ENCODE measurements at regions not wholly inside any gene's neighbourhood (a gene's known extent, or its start where the extent isn't known, plus 50 kb on each side); places are given as distances from the start of the nearest gene placed in this dataset.
A peak's percentile ranks its signal among the peaks of the same experiment; 100 is the strongest.

DNA sequence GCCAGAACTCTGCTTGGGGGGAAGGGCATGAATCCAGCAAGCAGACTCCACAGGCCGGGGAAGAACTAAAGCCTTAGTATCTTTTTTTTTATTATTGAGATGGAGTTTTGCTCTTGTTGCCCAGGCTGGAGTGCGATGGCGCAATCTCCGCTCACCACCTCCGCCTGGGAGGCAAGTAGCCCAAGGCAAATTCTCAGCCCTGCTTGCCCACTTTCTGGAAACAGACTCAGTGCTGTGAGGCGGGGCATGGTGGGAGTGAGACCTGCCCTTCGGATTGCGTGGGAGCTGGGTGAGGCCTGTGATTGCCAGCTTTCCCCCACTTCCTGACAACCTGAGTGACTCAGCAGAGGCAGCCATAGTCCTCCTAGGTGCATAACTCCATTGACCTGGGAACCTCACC, 348.8 kb downstream of the GASK1B start:
- H3K27ac Mint-ChIP-seq = no peak overlapping the region
- no peaks in the 10 kb centered on the region for H3K4me1 ChIP-seq (ENCODE audit: insufficient read depth, low read length)
- DNase-seq = no peak
- H3K27me3 ChIP-seq (ENCODE audit: insufficient read depth, low read length) = no peaks in the 10 kb centered on the region
- no peaks in the 10 kb centered on the region for H3K4me1 Mint-ChIP-seq
- H3K27me3 Mint-ChIP-seq = no peaks in the 10 kb centered on the region
- POLR2A ChIA-PET (ENCODE audit: partially characterized antibody) = no interaction called here
- H3K9me3 Mint-ChIP-seq = peaks cover 3 to 24% (median 8%) of the 10 kb centered on the region in 8 donors
- no peaks in the 10 kb centered on the region for H3K36me3 Mint-ChIP-seq
- H3K9me3 ChIP-seq (ENCODE audit: control insufficient read depth in 1 of 2, low read length in 2 of 2) = no peaks in the 10 kb centered on the region
- CTCF ChIA-PET (ENCODE audit: partially characterized antibody) = no interaction called here
- no peaks in the 10 kb centered on the region for H3K36me3 ChIP-seq (ENCODE audit: insufficient read depth, low read length)
- H3K4me3 ChIP-seq (ENCODE audit: low read length in 2 of 2) = no peak overlapping the region
- intact Hi-C loops (cut with micrococcal nuclease) = no loop called here
- H3K27ac ChIP-seq (ENCODE audit: low read depth, low read length) = no peak overlapping the region
- no peak overlapping the region for H3K4me3 Mint-ChIP-seq

DNA sequence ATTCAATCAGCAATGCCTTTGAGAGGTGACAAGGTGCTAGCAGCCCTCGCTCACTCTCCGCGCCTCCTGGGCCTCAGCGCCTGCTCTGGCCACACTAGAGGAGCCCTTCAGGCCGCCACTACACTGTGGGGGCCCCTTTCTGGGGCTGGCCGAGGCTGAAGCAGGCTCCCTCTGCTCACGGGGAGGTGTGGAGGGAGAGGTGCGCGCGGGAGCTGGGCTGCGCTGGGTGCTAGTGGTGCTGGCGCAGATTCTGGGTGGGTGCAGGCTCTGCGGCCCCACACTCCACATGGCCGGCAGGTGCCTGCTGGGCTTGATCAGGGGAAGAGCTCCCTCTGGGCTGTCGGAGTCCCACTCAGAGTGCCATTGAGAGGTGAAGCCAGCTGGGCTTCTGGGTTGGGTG, 351.0 kb downstream of the GASK1B start:
- Histone ChIP-seq H3K27me3 (ENCODE audit: insufficient read depth, low read length) (no peaks in the 10 kb centered on the region), H3K9me3 (ENCODE audit: control insufficient read depth in 1 of 2, low read length in 2 of 2) (no peaks in the 10 kb centered on the region), H3K36me3 (ENCODE audit: insufficient read depth, low read length) (no peaks in the 10 kb centered on the region), H3K27ac (ENCODE audit: low read depth, low read length) (no peak overlapping the region), H3K4me1 (ENCODE audit: insufficient read depth, low read length) (no peaks in the 10 kb centered on the region), H3K4me3 (ENCODE audit: low read length in 2 of 2) (no peak overlapping the region)
- DNase-seq = peak in 1 of 5 donors; percentile 5
- ChIA-PET CTCF (ENCODE audit: partially characterized antibody) (no interaction called here), POLR2A (ENCODE audit: partially characterized antibody) (no interaction called here)
- no peaks in the 10 kb centered on the region for H3K4me1 Mint-ChIP-seq
- peaks cover 0 to 24% (median 6%) of the 10 kb centered on the region in 8 donors for H3K9me3 Mint-ChIP-seq
- H3K4me3 Mint-ChIP-seq = no peak overlapping the region
- H3K27me3 Mint-ChIP-seq = no peaks in the 10 kb centered on the region
- no peaks in the 10 kb centered on the region for H3K36me3 Mint-ChIP-seq
- H3K27ac Mint-ChIP-seq = no peak overlapping the region
- intact Hi-C loops (cut with micrococcal nuclease) = no loop called here

DNA sequence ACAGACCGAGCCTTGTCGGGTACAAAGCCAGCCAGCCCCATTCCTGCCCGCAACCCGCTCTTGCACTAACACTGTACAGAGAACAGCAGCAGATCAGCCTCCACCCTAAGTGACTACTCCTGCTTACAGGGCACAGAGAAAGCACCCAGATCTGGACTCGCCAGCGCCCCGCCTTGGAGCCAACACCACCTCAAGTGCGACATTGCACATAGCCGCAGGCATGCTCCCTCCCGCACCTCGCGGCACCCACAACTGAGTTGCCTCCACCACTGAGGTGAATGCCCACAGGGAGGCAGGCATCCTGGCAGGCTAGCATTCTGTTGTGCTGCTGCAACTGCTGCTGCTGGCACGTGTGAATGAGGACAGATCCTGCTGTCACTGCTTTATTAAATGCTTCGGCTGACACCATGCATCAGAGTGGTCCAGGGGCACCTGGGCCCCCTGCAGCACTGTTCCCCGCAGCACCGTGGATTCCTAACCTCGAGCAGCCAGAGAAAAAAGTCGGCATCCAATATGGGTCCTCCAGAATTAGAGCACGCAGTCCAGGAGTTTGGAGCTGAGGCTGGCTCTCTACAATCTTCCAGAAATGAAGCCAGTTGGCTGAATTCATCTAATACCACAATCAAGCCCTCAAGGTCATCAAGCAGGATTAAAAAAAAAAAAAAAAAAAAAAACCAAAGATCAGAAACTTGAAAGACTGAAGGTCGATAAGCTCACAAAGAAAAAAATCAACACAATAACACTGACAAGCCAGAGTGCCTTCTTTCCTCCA, 352.9 kb downstream of the GASK1B start:
- ChIA-PET CTCF (ENCODE audit: partially characterized antibody) (no interaction called here), POLR2A (ENCODE audit: partially characterized antibody) (no interaction called here)
- DNase-seq = no peak
- no peaks in the 10 kb centered on the region for H3K4me1 ChIP-seq (ENCODE audit: insufficient read depth, low read length)
- no peak overlapping the region for H3K27ac ChIP-seq (ENCODE audit: low read depth, low read length)
- Mint-ChIP-seq H3K4me3 (no peak overlapping the region), H3K9me3 (peaks cover 0 to 12% (median 2%) of the 10 kb centered on the region in 8 donors), H3K36me3 (no peaks in the 10 kb centered on the region), H3K27me3 (no peaks in the 10 kb centered on the region), H3K4me1 (no peaks in the 10 kb centered on the region), H3K27ac (no peak overlapping the region)
- H3K36me3 ChIP-seq (ENCODE audit: insufficient read depth, low read length) = no peaks in the 10 kb centered on the region
- no peak overlapping the region for H3K4me3 ChIP-seq (ENCODE audit: low read length in 2 of 2)
- intact Hi-C loops (cut with micrococcal nuclease) = no loop called here
- H3K9me3 ChIP-seq (ENCODE audit: control insufficient read depth in 1 of 2, low read length in 2 of 2) = no peaks in the 10 kb centered on the region
- no peaks in the 10 kb centered on the region for H3K27me3 ChIP-seq (ENCODE audit: insufficient read depth, low read length)

DNA sequence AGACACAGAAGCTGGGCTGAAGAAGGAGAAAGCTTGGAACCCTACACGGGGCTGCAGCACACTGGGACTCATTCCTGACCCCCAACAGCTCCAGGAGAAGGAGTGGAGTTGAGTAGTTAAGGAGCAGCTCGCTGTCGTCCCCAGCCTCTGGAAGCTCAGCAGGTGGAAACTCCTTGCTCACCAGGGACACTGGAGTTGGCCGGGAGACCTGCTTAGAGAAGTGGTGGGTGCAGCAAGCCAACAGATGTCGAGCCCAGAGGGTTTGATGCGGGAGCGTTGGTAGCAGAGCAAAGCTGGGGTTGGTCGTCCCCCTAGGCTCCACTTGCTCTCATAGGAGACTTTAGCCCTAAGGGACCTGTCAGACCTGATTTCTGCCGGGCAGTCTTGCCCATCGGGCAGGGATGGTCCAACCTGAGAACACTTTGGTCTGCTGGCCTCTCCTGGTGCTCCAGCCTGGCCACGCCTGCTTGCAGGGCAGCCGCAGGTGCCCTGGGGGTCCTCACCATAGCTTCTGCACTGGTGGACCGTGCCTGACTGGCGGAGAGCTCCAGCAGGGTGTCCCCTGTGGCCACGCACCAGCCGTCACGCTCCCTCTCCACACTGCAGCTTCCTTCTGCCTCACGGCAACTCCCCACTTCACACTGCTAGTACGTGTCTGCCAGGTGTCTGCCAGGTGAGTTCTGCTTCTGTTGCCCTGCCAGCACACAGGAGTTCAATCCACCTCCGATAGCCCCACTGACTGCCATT, 353.7 kb downstream of the GASK1B start:
- no peaks in the 10 kb centered on the region for H3K36me3 ChIP-seq (ENCODE audit: insufficient read depth, low read length)
- H3K4me3 ChIP-seq (ENCODE audit: low read length in 2 of 2) = no peak overlapping the region
- Mint-ChIP-seq H3K27me3 (no peaks in the 10 kb centered on the region), H3K36me3 (no peaks in the 10 kb centered on the region), H3K27ac (no peak overlapping the region), H3K4me1 (no peaks in the 10 kb centered on the region), H3K4me3 (no peak overlapping the region), H3K9me3 (peaks cover 0 to 12% (median 1%) of the 10 kb centered on the region in 8 donors)
- ChIA-PET CTCF (ENCODE audit: partially characterized antibody) (no interaction called here), POLR2A (ENCODE audit: partially characterized antibody) (no interaction called here)
- no peaks in the 10 kb centered on the region for H3K4me1 ChIP-seq (ENCODE audit: insufficient read depth, low read length)
- no peak overlapping the region for H3K27ac ChIP-seq (ENCODE audit: low read depth, low read length)
- no peaks in the 10 kb centered on the region for H3K9me3 ChIP-seq (ENCODE audit: control insufficient read depth in 1 of 2, low read length in 2 of 2)
- intact Hi-C loops (cut with micrococcal nuclease) = no loop called here
- peak in 1 of 5 donors; percentile 16 for DNase-seq
- H3K27me3 ChIP-seq (ENCODE audit: insufficient read depth, low read length) = no peaks in the 10 kb centered on the region

DNA sequence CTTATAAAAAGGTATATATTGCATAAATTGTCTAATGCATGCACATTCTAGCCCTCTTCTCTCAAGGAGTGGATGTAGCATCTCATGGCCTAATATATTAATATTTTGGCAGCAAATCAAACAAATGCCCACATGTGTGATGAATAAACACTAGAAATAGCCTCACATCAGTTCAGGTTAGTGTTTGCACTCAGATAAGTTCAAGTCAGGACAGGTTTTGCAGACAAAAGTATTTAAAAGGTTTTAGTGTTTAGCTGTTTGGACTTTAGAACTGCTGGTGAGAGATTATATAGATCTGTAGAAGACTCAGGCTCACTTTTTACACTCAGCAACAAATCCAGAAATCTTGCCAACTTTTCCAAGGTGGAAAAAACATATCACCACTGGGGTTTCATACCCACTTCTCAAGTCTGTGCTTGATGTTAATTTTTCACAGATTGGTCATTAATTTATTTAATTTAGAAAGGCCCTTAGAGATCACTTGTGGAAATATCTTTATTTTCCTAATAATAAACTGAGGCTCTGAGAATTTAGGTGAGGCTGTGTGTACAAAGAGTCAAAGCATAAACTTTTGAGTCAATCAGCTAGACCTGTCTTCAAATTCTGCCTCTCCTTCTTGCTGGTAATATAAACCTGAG, 362.6 kb downstream of the GASK1B start:
- H3K36me3 ChIP-seq (ENCODE audit: insufficient read depth, low read length) = no peaks in the 10 kb centered on the region
- ChIA-PET POLR2A (ENCODE audit: partially characterized antibody) (no interaction called here), CTCF (ENCODE audit: partially characterized antibody) (no interaction called here)
- H3K27me3 ChIP-seq (ENCODE audit: insufficient read depth, low read length) = no peaks in the 10 kb centered on the region
- intact Hi-C loops (cut with micrococcal nuclease) = no loop called here
- Mint-ChIP-seq H3K4me1 (no peaks in the 10 kb centered on the region), H3K9me3 (peaks cover 0 to 14% (median 2%) of the 10 kb centered on the region in 8 donors), H3K27ac (no peak overlapping the region), H3K36me3 (no peaks in the 10 kb centered on the region), H3K4me3 (no peak overlapping the region), H3K27me3 (peaks cover 0 to 2% of the 10 kb centered on the region in 2 donors)
- no peak for DNase-seq
- H3K27ac ChIP-seq (ENCODE audit: low read depth, low read length) = no peak overlapping the region
- H3K4me1 ChIP-seq (ENCODE audit: insufficient read depth, low read length) = no peaks in the 10 kb centered on the region
- H3K4me3 ChIP-seq (ENCODE audit: low read length in 2 of 2) = no peak overlapping the region
- no peaks in the 10 kb centered on the region for H3K9me3 ChIP-seq (ENCODE audit: control insufficient read depth in 1 of 2, low read length in 2 of 2)

DNA sequence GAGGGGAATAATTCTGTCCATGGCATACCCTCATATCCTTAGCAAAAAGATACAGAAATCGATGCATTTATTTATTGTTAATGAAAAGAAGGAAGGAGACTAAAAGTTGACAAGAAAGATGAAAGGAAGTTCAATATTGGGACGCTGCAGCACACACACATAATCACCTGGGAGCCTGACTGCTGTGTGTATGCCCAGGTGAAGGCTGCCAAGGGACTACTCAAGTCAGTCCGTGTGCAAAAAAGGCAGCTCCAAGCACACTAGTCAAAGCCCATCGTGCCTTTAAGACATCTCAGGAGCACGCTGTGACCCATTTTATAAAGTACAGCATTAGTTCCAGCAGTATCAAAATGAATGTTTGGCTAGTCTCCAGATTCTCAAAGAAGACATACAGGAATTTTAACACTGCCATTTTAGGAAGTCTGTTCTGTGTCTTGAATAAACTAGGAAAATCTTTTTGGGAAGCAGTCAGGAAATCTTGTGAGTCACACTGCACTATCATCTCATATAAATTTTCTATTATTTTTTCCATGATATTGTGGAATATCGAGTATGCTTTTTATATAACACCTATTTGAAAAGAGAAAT, 363.9 kb downstream of the GASK1B start:
- POLR2A ChIA-PET (ENCODE audit: partially characterized antibody) = no interaction called here
- no peaks in the 10 kb centered on the region for H3K4me1 ChIP-seq (ENCODE audit: insufficient read depth, low read length)

DNA sequence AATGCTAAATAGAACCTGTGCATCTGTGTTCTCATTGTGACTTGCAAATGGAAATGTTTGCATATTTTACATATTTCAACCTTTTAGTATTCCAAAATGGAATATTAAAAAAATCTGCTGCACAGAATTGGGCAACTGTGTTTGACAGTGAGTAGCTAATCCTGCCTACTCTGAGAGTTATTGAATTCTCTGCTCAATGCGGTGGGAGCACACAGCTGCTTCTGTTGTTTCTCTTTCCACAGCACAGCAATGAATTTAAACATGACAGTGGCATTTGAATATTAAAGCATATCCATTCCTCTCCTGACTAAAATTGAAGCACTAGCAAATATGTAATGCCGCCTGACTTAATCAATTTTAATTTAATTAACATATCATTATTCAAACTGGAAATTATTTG, 366.6 kb downstream of the GASK1B start:
- CTCF ChIA-PET (ENCODE audit: partially characterized antibody) = no interaction called here
- no peak overlapping the region for H3K27ac Mint-ChIP-seq
- H3K27ac ChIP-seq (ENCODE audit: low read depth, low read length) = no peak overlapping the region
- intact Hi-C loops (cut with micrococcal nuclease) = no loop called here
- peaks cover 0 to 20% (median 2%) of the 10 kb centered on the region in 8 donors for H3K9me3 Mint-ChIP-seq
- no peak overlapping the region for H3K4me3 Mint-ChIP-seq
- no peaks in the 10 kb centered on the region for H3K36me3 ChIP-seq (ENCODE audit: insufficient read depth, low read length)
- H3K4me3 ChIP-seq (ENCODE audit: low read length in 2 of 2) = no peak overlapping the region
- no peaks in the 10 kb centered on the region for H3K4me1 Mint-ChIP-seq
- no peaks in the 10 kb centered on the region for H3K27me3 ChIP-seq (ENCODE audit: insufficient read depth, low read length)
- no peaks in the 10 kb centered on the region for H3K27me3 Mint-ChIP-seq
- no peak for DNase-seq
- H3K9me3 ChIP-seq (ENCODE audit: control insufficient read depth in 1 of 2, low read length in 2 of 2) = no peaks in the 10 kb centered on the region
- POLR2A ChIA-PET (ENCODE audit: partially characterized antibody) = no interaction called here
- H3K4me1 ChIP-seq (ENCODE audit: insufficient read depth, low read length) = no peaks in the 10 kb centered on the region
- no peaks in the 10 kb centered on the region for H3K36me3 Mint-ChIP-seq

More for the DNA sequence above, 363.9 kb downstream of the GASK1B start:
- Mint-ChIP-seq H3K4me3 (no peak overlapping the region), H3K9me3 (peaks cover 0 to 16% (median 3%) of the 10 kb centered on the region in 8 donors), H3K4me1 (no peaks in the 10 kb centered on the region), H3K27me3 (peaks cover 0 to 2% of the 10 kb centered on the region in 2 donors), H3K36me3 (no peaks in the 10 kb centered on the region), H3K27ac (no peak overlapping the region)
- no peak overlapping the region for H3K27ac ChIP-seq (ENCODE audit: low read depth, low read length)
- no peaks in the 10 kb centered on the region for H3K36me3 ChIP-seq (ENCODE audit: insufficient read depth, low read length)
- H3K4me3 ChIP-seq (ENCODE audit: low read length in 2 of 2) = no peak overlapping the region
- intact Hi-C loops (cut with micrococcal nuclease) = no loop called here
- CTCF ChIA-PET (ENCODE audit: partially characterized antibody) = no interaction called here
- no peaks in the 10 kb centered on the region for H3K9me3 ChIP-seq (ENCODE audit: control insufficient read depth in 1 of 2, low read length in 2 of 2)
- H3K27me3 ChIP-seq (ENCODE audit: insufficient read depth, low read length) = no peaks in the 10 kb centered on the region
- no peak for DNase-seq
